Activated CD8-positive, alpha-beta T cell treated with anti-CD3 and anti-CD28 coated beads, Interleukin-2, amount 10 ng/mL, durations not matched to agents 7 days and 5 days (primary cell): ENCODE measurements at regions not wholly inside any gene's neighbourhood (a gene's known extent, or its start where the extent isn't known, plus 50 kb on each side); places are given as distances from the start of the nearest gene placed in this dataset.

Source experiments
- ATAC-seq: fragments of 150-1000 bp; cut with Tn5 transposase; one replicate; pipeline ENCODE4 v1.10.0; 2021; ENCODE audit warnings: moderate library complexity
- CTCF ChIA-PET: fragments of 350-600 bp; sonication (Branson Sonifier 250); formaldehyde crosslinking; loops from one replicate; lab custom pipeline; 2021; ENCODE audit warnings: antibody characterized with exemption; lab: Charles Lee
- POLR2A ChIA-PET: fragments of 350-600 bp; sonication (Branson Sonifier 250); formaldehyde crosslinking; loops from one replicate; lab custom pipeline; 2021; ENCODE audit warnings: antibody characterized with exemption; lab: Charles Lee
- DNase-seq: peaks from one replicate; pipeline ENCODE4 v3.0.0-alpha.2; 2020
- H3K27ac Mint-ChIP-seq: one replicate; pipeline ENCODE4 v1.8.0; 2021; ENCODE audit warnings: mild to moderate bottlenecking, mixed read lengths
- H3K27me3 Mint-ChIP-seq: one replicate; pipeline ENCODE4 v1.8.0; 2021; ENCODE audit warnings: low read depth, mixed read lengths
- H3K36me3 Mint-ChIP-seq: one replicate; pipeline ENCODE4 v1.8.0; 2021; ENCODE audit warnings: low read depth, mixed read lengths
- H3K4me1 Mint-ChIP-seq: one replicate; pipeline ENCODE4 v1.8.0; 2021; ENCODE audit warnings: low read depth, mixed read lengths
- H3K4me3 Mint-ChIP-seq: one replicate; pipeline ENCODE4 v1.8.0; 2021; ENCODE audit warnings: mild to moderate bottlenecking, mixed read lengths
- H3K9me3 Mint-ChIP-seq: one replicate; pipeline ENCODE4 v1.8.0; 2022; ENCODE audit warnings: mixed read lengths; ENCODE audit not compliant: insufficient read depth

GRCh38 chr6:45718131-45718530, 297.5 kb downstream of the CLIC5 start:
- H3K4me1 Mint-ChIP-seq, result peaks cover 25% of the 10 kb centered on the region
- CTCF ChIA-PET, result no interaction called here
- POLR2A ChIA-PET, result no interaction called here

GRCh38 chr6:45717715-45718114, 297.9 kb downstream of the CLIC5 start:
- H3K4me3 Mint-ChIP-seq, result no peak overlapping the region
- ATAC-seq, result no peak
- H3K27ac Mint-ChIP-seq, result no peak overlapping the region
- POLR2A ChIA-PET, result no interaction called here
- H3K36me3 Mint-ChIP-seq, result no peaks in the 10 kb centered on the region
- DNase-seq, result no peak
- CTCF ChIA-PET, result no interaction called here
- H3K27me3 Mint-ChIP-seq, result no peaks in the 10 kb centered on the region
- no peaks in the 10 kb centered on the region for H3K9me3 Mint-ChIP-seq
- H3K4me1 Mint-ChIP-seq, result peaks cover 25% of the 10 kb centered on the region

More at GRCh38 chr6:45718131-45718530, 297.5 kb downstream of the CLIC5 start:
- no peaks in the 10 kb centered on the region for H3K9me3 Mint-ChIP-seq
- no peaks in the 10 kb centered on the region for H3K36me3 Mint-ChIP-seq
- ATAC-seq (no peak), DNase-seq (no peak)
- no peak overlapping the region for H3K27ac Mint-ChIP-seq
- no peak overlapping the region for H3K4me3 Mint-ChIP-seq
- no peaks in the 10 kb centered on the region for H3K27me3 Mint-ChIP-seq

- ChIA-PET POLR2A (interaction anchor here (0.7 kb wide), 2 partner anchors 65 to 206 kb away, joined by 3 to 4 read pairs; no protein-coding TSS in a partner anchor), CTCF (no interaction called here)
- Mint-ChIP-seq H3K4me3 (no peak overlapping the region), H3K27ac (no peak overlapping the region), H3K27me3 (no peaks in the 10 kb centered on the region), H3K4me1 (peaks cover 25% of the 10 kb centered on the region), H3K36me3 (no peaks in the 10 kb centered on the region), H3K9me3 (no peaks in the 10 kb centered on the region)
- DNase-seq (no peak), ATAC-seq (no peak)
Observed at GRCh38 chr6:45717027-45717426, 298.6 kb downstream of the CLIC5 start.

- DNase-seq (no peak), ATAC-seq (no peak)
- H3K36me3 Mint-ChIP-seq, result no peaks in the 10 kb centered on the region
- POLR2A ChIA-PET, result no interaction called here
- CTCF ChIA-PET, result interaction anchor here (1.0 to 2.1 kb wide), 12 partner anchors 11 to 1246 kb away, joined by 3 to 27 read pairs (median 6); partner anchors contain the start of gene SUPT3H
- no peaks in the 10 kb centered on the region for H3K27me3 Mint-ChIP-seq
- no peak overlapping the region for H3K4me3 Mint-ChIP-seq
- H3K4me1 Mint-ChIP-seq, result peaks cover 36% of the 10 kb centered on the region
- H3K9me3 Mint-ChIP-seq, result no peaks in the 10 kb centered on the region
- no peak overlapping the region for H3K27ac Mint-ChIP-seq
Observed at GRCh38 chr6:45715508-45715803, 300.2 kb downstream of the CLIC5 start.

GRCh38 chr6:45714741-45715507, 300.7 kb downstream of the CLIC5 start:
- H3K4me3 Mint-ChIP-seq, result no peak overlapping the region
- H3K36me3 Mint-ChIP-seq, result no peaks in the 10 kb centered on the region
- ChIA-PET POLR2A (interaction anchor here (0.6 to 0.8 kb wide), 4 partner anchors 18 to 295 kb away, joined by 3 read pairs; no protein-coding TSS in a partner anchor), CTCF (interaction anchor here (0.6 to 2.1 kb wide), 60 partner anchors 8 to 1245 kb away, joined by 3 to 35 read pairs (median 4); partner anchors contain the start of gene SUPT3H)
- ATAC-seq, result peak; percentile 78
- no peak overlapping the region for H3K27ac Mint-ChIP-seq
- peak; percentile 68 for DNase-seq
- H3K27me3 Mint-ChIP-seq, result no peaks in the 10 kb centered on the region
- no peaks in the 10 kb centered on the region for H3K9me3 Mint-ChIP-seq
- H3K4me1 Mint-ChIP-seq, result peaks cover 42% of the 10 kb centered on the region

- Mint-ChIP-seq H3K9me3 (no peaks in the 10 kb centered on the region), H3K4me1 (peaks cover 47% of the 10 kb centered on the region), H3K27ac (no peak overlapping the region), H3K36me3 (no peaks in the 10 kb centered on the region), H3K27me3 (no peaks in the 10 kb centered on the region), H3K4me3 (no peak overlapping the region)
- DNase-seq (no peak), ATAC-seq (no peak)
- CTCF ChIA-PET, result interaction anchor here (0.7 to 2.1 kb wide), 54 partner anchors 9 to 1245 kb away, joined by 3 to 35 read pairs (median 4); partner anchors contain the start of gene SUPT3H
- POLR2A ChIA-PET, result interaction anchor here (0.6 to 0.8 kb wide), 4 partner anchors 19 to 294 kb away, joined by 3 read pairs; no protein-coding TSS in a partner anchor
Observed at GRCh38 chr6:45714006-45714730, 301.5 kb downstream of the CLIC5 start.
